NB4 (cell line): ENCODE measurements at regions not wholly inside any gene's neighbourhood (a gene's known extent, or its start where the extent isn't known, plus 50 kb on each side); places are given as distances from the start of the nearest gene placed in this dataset.
A peak's percentile ranks its signal among the peaks of the same experiment; 100 is the strongest.
"Not testable (repeated sequence)": the region's sequence is repeated elsewhere in the genome, so short reads cannot be mapped to it uniquely, and the experiment has no call there.

Experiments used
- DNase-seq: peaks from one replicate; pipeline ENCODE4 v3.0.0; 2010; ENCODE audit warnings: low read depth
- H3K4me3 ChIP-seq: one replicate; pipeline ENCODE4 v1.5.1; 2011; ENCODE audit warnings: mild to moderate bottlenecking, low read depth, low read length, moderate library complexity
- CTCF ChIP-seq: IDR thresholded peaks from one replicate; pipeline ENCODE4 v1.5.1; 2012; ENCODE audit warnings: low read depth, low read length
- MAX ChIP-seq: IDR thresholded peaks from 2 replicates; pipeline ENCODE4 v1.6.1; 2011; ENCODE audit warnings: low read depth, low read length
- MYC ChIP-seq: IDR thresholded peaks from 2 replicates; pipeline ENCODE4 v1.6.1; 2011; ENCODE audit warnings: low read depth, low read length
- POLR2A ChIP-seq: IDR thresholded peaks from 2 replicates; pipeline ENCODE4 v1.6.1; 2011; ENCODE audit warnings: mild to moderate bottlenecking; ENCODE audit not compliant: insufficient read length; ENCODE audit errors: extremely low read depth

- no peak overlapping the region for H3K4me3 ChIP-seq
- DNase-seq: no peak
- no peak for TF ChIP-seq MAX
Observed at GRCh38 chr5:143524338-143524945, 121.0 kb upstream of the NR3C1 start.

- no peak for DNase-seq
- TF ChIP-seq MAX (no peak), CTCF (no peak), MYC (no peak), POLR2A (no peak)
- no peak overlapping the region for H3K4me3 ChIP-seq
Observed at GRCh38 chr5:143521846-143522400, 118.4 kb upstream of the NR3C1 start.

GRCh38 chr5:143521141-143521540 lies 117.7 kb upstream of the NR3C1 start:
- TF ChIP-seq MAX (no peak), CTCF (no peak), MYC (no peak)
- no peak for DNase-seq
- no peak overlapping the region for H3K4me3 ChIP-seq

- not testable (repeated sequence) for DNase-seq, H3K4me3 ChIP-seq
Observed at GRCh38 chr5:143519215-143519614, 115.7 kb upstream of the NR3C1 start.

GRCh38 chr5:143517824-143518223 lies 114.3 kb upstream of the NR3C1 start:
- not testable (repeated sequence) for DNase-seq, H3K4me3 ChIP-seq

GRCh38 chr5:143516249-143516648 lies 112.8 kb upstream of the NR3C1 start:
- TF ChIP-seq CTCF (no peak), MYC (no peak), MAX (no peak), POLR2A (no peak)
- no peak overlapping the region for H3K4me3 ChIP-seq
- DNase-seq: peak; percentile 8

- H3K4me3 ChIP-seq: no peak overlapping the region
- TF ChIP-seq POLR2A (no peak), MYC (no peak), MAX (no peak), CTCF (no peak)
- no peak for DNase-seq
Observed at GRCh38 chr5:143515829-143516228, 112.3 kb upstream of the NR3C1 start.
